NCI-H524 treated with DMSO at 0.1 percent for 48 hours (cell line): ENCODE measurements at regions not wholly inside any gene's neighbourhood (a gene's known extent, or its start where the extent isn't known, plus 50 kb on each side); places are given as distances from the start of the nearest gene placed in this dataset.
A peak's percentile ranks its signal among the peaks of the same experiment; 100 is the strongest.
"Not testable (repeated sequence)": the region's sequence is repeated elsewhere in the genome, so short reads cannot be mapped to it uniquely, and the experiment has no call there.

Source experiments
- DNase-seq: peaks from one replicate; lab custom pipeline; 2025; lab: John Stamatoyannopoulos, UW

GRCh38 chr2:185988907-185989306 is 250.3 kb downstream of the FSIP2 start:
- not testable (repeated sequence) for DNase-seq

- DNase-seq: no peak
Observed at GRCh38 chr2:185990861-185991525, 252.4 kb downstream of the FSIP2 start.

GRCh38 chr2:185998562-185999070 is 260.0 kb downstream of the FSIP2 start:
- no peak for DNase-seq

GRCh38 chr2:186009341-186009740 is 270.7 kb downstream of the FSIP2 start:
- no peak for DNase-seq

GRCh38 chr2:186017278-186017677 is 278.7 kb downstream of the FSIP2 start:
- DNase-seq: no peak

GRCh38 chr2:186024921-186025320 is 286.3 kb downstream of the FSIP2 start:
- no peak for DNase-seq

- no peak for DNase-seq
Observed at GRCh38 chr2:186027922-186028321, 289.3 kb downstream of the FSIP2 start.

- no peak for DNase-seq
Observed at GRCh38 chr2:186031229-186031628, 292.6 kb downstream of the FSIP2 start.

GRCh38 chr2:186032102-186032738 is 293.6 kb downstream of the FSIP2 start:
- DNase-seq: no peak

GRCh38 chr2:186032930-186033329 is 294.3 kb downstream of the FSIP2 start:
- no peak for DNase-seq

- DNase-seq: no peak
Observed at GRCh38 chr2:186033541-186033940, 294.9 kb downstream of the FSIP2 start.

- no peak for DNase-seq
Observed at GRCh38 chr2:186036862-186037449, 298.4 kb downstream of the FSIP2 start.

GRCh38 chr2:186042207-186043028 is 303.8 kb downstream of the FSIP2 start:
- DNase-seq: no peak

GRCh38 chr2:186044761-186045160 is 306.2 kb downstream of the FSIP2 start:
- no peak for DNase-seq

GRCh38 chr2:186052930-186053329 is 314.3 kb downstream of the FSIP2 start:
- no peak for DNase-seq

GRCh38 chr2:186058614-186059013 is 320.0 kb downstream of the FSIP2 start:
- DNase-seq: no peak

- DNase-seq: no peak
Observed at GRCh38 chr2:186059096-186059495, 320.5 kb downstream of the FSIP2 start.

GRCh38 chr2:186060744-186061440 is 322.3 kb downstream of the FSIP2 start:
- no peak for DNase-seq

GRCh38 chr2:186064507-186064906 is 325.9 kb downstream of the FSIP2 start:
- DNase-seq: no peak

- DNase-seq: no peak
Observed at GRCh38 chr2:186065491-186065890, 326.9 kb downstream of the FSIP2 start.

- DNase-seq: peak; percentile 78
Observed at GRCh38 chr2:186068139-186068801, 329.7 kb downstream of the FSIP2 start.
